GM12865 (cell line): ENCODE measurements at regions not wholly inside any gene's neighbourhood (a gene's known extent, or its start where the extent isn't known, plus 50 kb on each side); places are given as distances from the start of the nearest gene placed in this dataset.
"Not testable (repeated sequence)": the region's sequence is repeated elsewhere in the genome, so short reads cannot be mapped to it uniquely, and the experiment has no call there.

Experiments used
- DNase-seq: peaks from one replicate; pipeline ENCODE4 v3.0.0; 2010; ENCODE audit warnings: low read depth
- H3K4me3 ChIP-seq: 2 replicates; pipeline ENCODE4 v1.5.1; 2011; ENCODE audit warnings: mild to moderate bottlenecking, low read depth, low read length, control low read depth
- CTCF ChIP-seq: IDR thresholded peaks from 2 replicates; pipeline ENCODE4 v1.5.1; 2011; ENCODE audit warnings: low read length, control low read depth, low read depth, inconsistent platforms; ENCODE audit not compliant: insufficient read depth; ENCODE audit errors: missing control alignments

DNA sequence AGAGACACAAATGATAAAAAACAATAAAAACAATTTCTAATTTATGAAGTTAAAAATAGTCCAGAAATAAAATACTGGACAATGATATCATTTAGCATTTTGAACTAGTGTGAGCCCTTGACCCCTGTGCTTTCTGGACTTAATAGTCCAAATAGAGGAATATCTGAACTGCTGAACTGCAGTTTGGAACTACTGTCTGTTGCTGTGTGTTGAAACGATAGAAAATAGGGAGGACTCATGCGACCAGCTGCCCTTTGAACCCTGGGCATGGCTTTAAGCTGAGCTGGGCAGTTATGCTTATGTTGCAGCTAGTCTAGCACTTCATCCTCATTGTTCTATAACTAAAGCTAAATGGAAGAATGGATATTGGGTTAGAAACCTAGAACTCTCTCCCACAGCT is 99.5 kb downstream of the FMR1NB start:
- no peak for TF ChIP-seq CTCF
- H3K4me3 ChIP-seq: no peak overlapping the region
- DNase-seq: no peak

DNA sequence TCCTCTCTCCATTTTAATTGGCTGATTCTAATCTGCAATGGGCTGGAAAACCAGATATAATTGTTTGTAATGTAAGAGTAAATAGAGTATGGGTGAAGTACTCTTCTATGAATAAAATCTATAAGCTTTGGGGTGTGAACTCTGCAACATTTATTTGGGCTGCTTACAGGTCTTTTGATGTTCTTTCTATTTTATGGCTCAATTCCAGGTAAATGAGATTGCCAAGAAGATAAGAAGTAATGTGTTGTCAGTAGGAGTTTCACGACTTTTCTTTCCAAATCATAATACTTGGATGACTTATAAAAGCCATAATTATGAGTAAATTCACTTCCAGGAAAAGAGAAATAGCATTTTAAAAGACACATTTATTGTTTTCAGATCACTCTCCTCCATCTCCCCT is 103.5 kb downstream of the FMR1NB start:
- no peak for TF ChIP-seq CTCF
- no peak for DNase-seq
- no peak overlapping the region for H3K4me3 ChIP-seq

DNA sequence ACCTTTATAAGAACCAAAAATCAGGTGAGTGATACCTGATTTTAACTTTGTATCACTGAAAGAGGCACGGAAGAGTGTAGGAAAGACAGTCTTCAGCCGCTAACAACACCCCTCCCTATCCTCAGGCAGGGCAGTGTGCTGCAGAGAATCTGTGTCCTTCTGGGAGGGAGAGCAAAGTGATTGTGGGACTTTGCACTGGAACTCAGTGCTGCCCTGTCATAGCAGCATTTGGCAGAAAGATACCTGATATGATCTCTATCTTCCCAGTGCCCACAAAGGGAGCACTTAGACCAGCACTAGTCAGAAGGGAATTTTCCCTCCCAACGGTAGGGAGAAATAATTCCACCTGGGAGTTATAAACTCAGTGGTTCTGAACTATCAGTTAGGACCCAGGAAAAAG is 139.0 kb downstream of the FMR1NB start:
- TF ChIP-seq CTCF: no peak
- no peak overlapping the region for H3K4me3 ChIP-seq
- no peak for DNase-seq

- no peak for DNase-seq
- no peak overlapping the region for H3K4me3 ChIP-seq
- TF ChIP-seq CTCF: no peak
Measured at GRCh38 chrX:148120999-148121623, 140.0 kb downstream of the FMR1NB start.

DNA sequence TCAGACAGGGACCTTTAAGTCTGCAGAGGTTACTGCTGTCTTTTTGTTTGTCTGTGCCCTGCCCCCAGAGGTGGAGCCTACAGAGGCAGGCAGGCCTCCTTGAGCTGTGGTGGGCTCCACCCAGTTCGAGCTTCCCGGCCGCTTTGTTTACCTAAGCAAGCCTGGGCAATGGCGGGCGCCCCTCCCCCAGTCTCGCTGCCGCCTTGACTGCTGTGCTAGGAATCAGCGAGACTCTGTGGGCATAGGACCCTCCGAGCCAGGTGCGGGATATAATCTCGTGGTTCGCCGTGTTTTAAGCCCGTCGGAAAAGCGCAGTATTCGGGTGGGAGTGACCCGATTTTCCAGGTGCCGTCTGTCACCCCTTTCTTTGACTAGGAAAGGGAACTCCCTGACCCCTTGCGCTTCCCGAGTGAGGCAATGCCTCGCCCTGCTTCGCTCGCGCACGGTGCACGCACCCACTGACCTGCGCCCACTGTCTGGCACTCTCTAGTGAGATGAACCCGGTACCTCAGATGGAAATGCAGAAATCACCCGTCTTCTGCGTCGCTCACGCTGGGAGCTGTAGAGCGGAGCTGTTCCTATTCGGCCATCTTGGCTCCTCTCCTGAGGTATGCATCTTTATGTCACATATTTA is 147.9 kb downstream of the FMR1NB start:
- DNase-seq, H3K4me3 ChIP-seq: not testable (repeated sequence)

GRCh38 chrX:148133105-148133725 is 152.1 kb downstream of the FMR1NB start:
- H3K4me3 ChIP-seq: no peak overlapping the region
- peak; percentile 0 for DNase-seq
- no peak for TF ChIP-seq CTCF

DNA sequence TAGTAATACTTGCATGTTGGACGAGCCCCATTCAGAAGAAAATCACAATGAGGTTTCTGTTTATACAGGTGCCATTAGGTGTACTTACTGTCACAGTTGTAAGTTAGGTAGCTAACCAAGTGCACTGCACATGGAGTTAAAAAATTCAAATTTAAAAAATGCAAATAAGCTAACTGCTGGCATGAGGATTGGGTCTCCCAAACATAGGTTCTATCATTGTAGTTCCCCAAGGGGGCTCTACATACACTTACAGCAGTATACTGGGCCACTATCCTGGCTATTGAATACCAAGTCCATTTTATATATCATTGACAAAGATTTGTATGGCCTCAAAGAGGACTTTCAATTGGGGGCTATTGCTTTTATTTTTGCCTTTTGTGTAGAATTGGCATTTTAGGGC is 153.4 kb downstream of the FMR1NB start:
- no peak for TF ChIP-seq CTCF
- no peak for DNase-seq
- H3K4me3 ChIP-seq: no peak overlapping the region
